Esophagus muscularis mucosa (tissue), 4 donors: ENCODE measurements at regions not wholly inside any gene's neighbourhood (a gene's known extent, or its start where the extent isn't known, plus 50 kb on each side); places are given as distances from the start of the nearest gene placed in this dataset.

ENCODE experiments used
- EP300 ChIP-seq: sonication (generic); formaldehyde crosslinking; IDR thresholded peaks from one replicate; pipeline ENCODE4 v1.6.1; 2017; ENCODE audit warnings: antibody characterized with exemption
- POLR2AphosphoS5 ChIP-seq, 2 donors: sonication (generic); formaldehyde crosslinking; IDR thresholded peaks; one replicate each; pipeline ENCODE4 v1.6.1; 2017; ENCODE audit warnings: antibody characterized with exemption in 2 of 2
- TF ChIP-seq, protein P1 (sequence below), 3 experiments: fragments of 200-600 bp in 2 of 3; fragments of 450-650 bp in 1 of 3; sonication (generic) in 2 of 3; IDR thresholded peaks; one replicate each; pipeline ENCODE4 v1.5.1; 2017 to 2019; ENCODE audit warnings: antibody characterized with exemption in 3 of 3, mild to moderate bottlenecking in 2 of 3, moderate library complexity in 1 of 3

DNA sequence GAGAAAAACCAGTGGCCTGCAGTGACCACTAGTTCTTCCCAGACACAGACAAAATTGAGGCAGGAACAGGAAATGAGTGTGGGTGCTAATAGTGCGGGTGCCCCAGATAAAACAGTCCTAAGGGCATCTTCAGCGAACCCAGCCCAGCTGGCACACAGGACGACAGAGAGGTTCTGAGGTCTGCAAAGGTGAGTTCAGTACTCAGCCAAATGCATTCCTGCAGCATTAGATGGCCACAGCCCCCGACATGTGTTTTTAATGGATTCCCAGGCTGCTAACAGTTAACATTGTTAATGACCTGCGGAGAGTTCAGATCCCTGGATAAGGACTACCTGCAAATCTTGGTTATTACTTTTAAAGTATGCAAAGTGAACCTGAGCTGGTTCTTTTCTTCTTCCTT, 196.0 kb downstream of the HIBADH start:
- TF ChIP-seq, protein P1, sequence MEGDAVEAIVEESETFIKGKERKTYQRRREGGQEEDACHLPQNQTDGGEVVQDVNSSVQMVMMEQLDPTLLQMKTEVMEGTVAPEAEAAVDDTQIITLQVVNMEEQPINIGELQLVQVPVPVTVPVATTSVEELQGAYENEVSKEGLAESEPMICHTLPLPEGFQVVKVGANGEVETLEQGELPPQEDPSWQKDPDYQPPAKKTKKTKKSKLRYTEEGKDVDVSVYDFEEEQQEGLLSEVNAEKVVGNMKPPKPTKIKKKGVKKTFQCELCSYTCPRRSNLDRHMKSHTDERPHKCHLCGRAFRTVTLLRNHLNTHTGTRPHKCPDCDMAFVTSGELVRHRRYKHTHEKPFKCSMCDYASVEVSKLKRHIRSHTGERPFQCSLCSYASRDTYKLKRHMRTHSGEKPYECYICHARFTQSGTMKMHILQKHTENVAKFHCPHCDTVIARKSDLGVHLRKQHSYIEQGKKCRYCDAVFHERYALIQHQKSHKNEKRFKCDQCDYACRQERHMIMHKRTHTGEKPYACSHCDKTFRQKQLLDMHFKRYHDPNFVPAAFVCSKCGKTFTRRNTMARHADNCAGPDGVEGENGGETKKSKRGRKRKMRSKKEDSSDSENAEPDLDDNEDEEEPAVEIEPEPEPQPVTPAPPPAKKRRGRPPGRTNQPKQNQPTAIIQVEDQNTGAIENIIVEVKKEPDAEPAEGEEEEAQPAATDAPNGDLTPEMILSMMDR (IDR thresholded peaks at IDR 0.05), result no peak
- TF ChIP-seq EP300, result no peak
- no peak for TF ChIP-seq POLR2AphosphoS5 (IDR thresholded peaks at IDR 0.05)
